Neural cell (in vitro differentiated cells): ENCODE measurements at regions not wholly inside any gene's neighbourhood (a gene's known extent, or its start where the extent isn't known, plus 50 kb on each side); places are given as distances from the start of the nearest gene placed in this dataset.

Experiments
- H2AFZ ChIP-seq: fragments of 200-600, 300-800 bp; sonication (generic), shearing (Covaris generic); 2 replicates; pipeline ENCODE4 v1.6.0; 2014; ENCODE audit warnings: low read depth, mild to moderate bottlenecking, antibody characterized with exemption, low read length, moderate library complexity
- H3F3A ChIP-seq: fragments of 200-600 bp; shearing (Covaris generic); 2 replicates; pipeline ENCODE4 v1.6.1; 2016; ENCODE audit warnings: mild to moderate bottlenecking, moderate library complexity, mixed read lengths, antibody characterized with exemption, low read length; ENCODE audit not compliant: insufficient read depth, poor library complexity, severe bottlenecking
- H3K27ac ChIP-seq: fragments of 200-600, 300-800 bp; sonication (generic), shearing (Covaris generic); 2 replicates; pipeline ENCODE4 v1.5.1; 2014; ENCODE audit warnings: mild to moderate bottlenecking, low read length, moderate library complexity
- H3K27me3 ChIP-seq: fragments of 300-800, 200-600 bp; sonication (generic), shearing (Covaris generic); 2 replicates; pipeline ENCODE4 v1.6.0; 2014; ENCODE audit warnings: mild to moderate bottlenecking, low read depth, low read length, moderate library complexity; ENCODE audit not compliant: insufficient read depth
- H3K36me3 ChIP-seq: fragments of 300-800, 200-600 bp; sonication (generic), shearing (Covaris generic); 2 replicates; pipeline ENCODE4 v1.5.1; 2014; ENCODE audit warnings: mild to moderate bottlenecking, antibody characterized with exemption, low read length, moderate library complexity; ENCODE audit not compliant: insufficient read depth
- H3K4me2 ChIP-seq: fragments of 300-800, 200-600 bp; sonication (generic), shearing (Covaris generic); 2 replicates; pipeline ENCODE4 v1.6.0; 2014; ENCODE audit warnings: mild to moderate bottlenecking, low read length
- H3K4me3 ChIP-seq: fragments of 300-800, 200-600 bp; sonication (generic), shearing (Covaris generic); 2 replicates; pipeline ENCODE4 v1.5.1; 2014; ENCODE audit warnings: mild to moderate bottlenecking, low read length, moderate library complexity
- H3K79me2 ChIP-seq: fragments of 200-600 bp; shearing (Covaris generic); replicated peaks from 2 replicates; pipeline ENCODE4 v1.6.0; 2014; ENCODE audit warnings: mild to moderate bottlenecking, low read length, moderate library complexity; ENCODE audit not compliant: insufficient read depth
- H3K9ac ChIP-seq: fragments of 300-800, 200-600 bp; sonication (generic), shearing (Covaris generic); 2 replicates; pipeline ENCODE4 v1.6.1; 2016; ENCODE audit warnings: mild to moderate bottlenecking, low read length, mixed read lengths
- H3K9me2 ChIP-seq: fragments of 200-600 bp; shearing (Covaris generic); 2 replicates; pipeline ENCODE4 v1.6.1; 2016; ENCODE audit warnings: mild to moderate bottlenecking, low read length, mixed read lengths; ENCODE audit not compliant: insufficient read depth
- H3K9me3 ChIP-seq: fragments of 200-600, 300-800 bp; sonication (generic), shearing (Covaris generic); 2 replicates; pipeline ENCODE4 v1.6.1; 2016; ENCODE audit warnings: mild to moderate bottlenecking, mixed run types, low read length, moderate library complexity, mixed read lengths
- H4K20me1 ChIP-seq: fragments of 200-600 bp; shearing (Covaris generic); 2 replicates; pipeline ENCODE4 v1.6.1; 2016; ENCODE audit warnings: mild to moderate bottlenecking, mixed run types; ENCODE audit not compliant: insufficient read depth
- CTCF ChIP-seq: fragments of 450-650 bp; IDR thresholded peaks from 2 replicates; pipeline ENCODE4 v1.5.1; 2014; ENCODE audit warnings: antibody characterized with exemption, mild to moderate bottlenecking, moderate library complexity; ENCODE audit not compliant: poor library complexity, severe bottlenecking
- EP300 ChIP-seq: fragments of 450-650 bp; conservative IDR thresholded peaks from 2 replicates; pipeline ENCODE4 v1.6.1; 2014; ENCODE audit warnings: antibody characterized with exemption, mild to moderate bottlenecking, moderate library complexity; ENCODE audit not compliant: poor library complexity, severe bottlenecking
- MXI1 ChIP-seq: fragments of 450-650 bp; conservative IDR thresholded peaks from 2 replicates; pipeline ENCODE4 v1.6.1; 2014; ENCODE audit warnings: antibody characterized with exemption, mild to moderate bottlenecking; ENCODE audit not compliant: poor library complexity, severe bottlenecking
- POLR2AphosphoS5 ChIP-seq: IDR thresholded peaks from 2 replicates; pipeline ENCODE4 v1.6.1; 2012
- RAD21 ChIP-seq: fragments of 450-650 bp; conservative IDR thresholded peaks from 2 replicates; pipeline ENCODE4 v1.6.1; 2014; ENCODE audit warnings: antibody characterized with exemption, mild to moderate bottlenecking, moderate library complexity
- SMC3 ChIP-seq: fragments of 450-650 bp; conservative IDR thresholded peaks from 2 replicates; pipeline ENCODE4 v1.6.1; 2014; ENCODE audit warnings: antibody characterized with exemption, mild to moderate bottlenecking, moderate library complexity; ENCODE audit not compliant: poor library complexity
- TAF1 ChIP-seq: IDR thresholded peaks from 2 replicates; pipeline ENCODE4 v1.6.1; 2012; ENCODE audit warnings: low read depth
- TF ChIP-seq, protein P1 (sequence below): IDR thresholded peaks from 2 replicates; pipeline ENCODE4 v1.6.1; 2012; ENCODE audit warnings: borderline replicate concordance

GRCh38 chr4:144362366-144362765, 221.8 kb upstream of the GYPA start:
- no peaks in the 10 kb centered on the region for H3K79me2 ChIP-seq
- H3K4me2 ChIP-seq = no peak overlapping the region
- TF ChIP-seq MXI1 (no peak), POLR2AphosphoS5 (no peak), SMC3 (no peak), EP300 (no peak)
- no peak overlapping the region for H3K27ac ChIP-seq
- H3K9me3 ChIP-seq = no peaks in the 10 kb centered on the region
- H3K9ac ChIP-seq = no peak overlapping the region
- no peaks in the 10 kb centered on the region for H3F3A ChIP-seq
- no peaks in the 10 kb centered on the region for H3K9me2 ChIP-seq
- H3K27me3 ChIP-seq = peaks cover 7% of the 10 kb centered on the region
- H2AFZ ChIP-seq = no peak overlapping the region
- no peaks in the 10 kb centered on the region for H3K36me3 ChIP-seq
- H3K4me3 ChIP-seq = no peak overlapping the region
- no peaks in the 10 kb centered on the region for H4K20me1 ChIP-seq

- Histone ChIP-seq H3F3A (no peaks in the 10 kb centered on the region), H3K4me2 (no peak overlapping the region), H3K4me3 (no peak overlapping the region), H2AFZ (no peak overlapping the region), H3K9me3 (no peaks in the 10 kb centered on the region), H3K27ac (no peak overlapping the region), H3K27me3 (peaks cover 4% of the 10 kb centered on the region), H4K20me1 (no peaks in the 10 kb centered on the region), H3K9ac (no peak overlapping the region), H3K79me2 (no peaks in the 10 kb centered on the region), H3K9me2 (no peaks in the 10 kb centered on the region), H3K36me3 (no peaks in the 10 kb centered on the region)
- no peak for TF ChIP-seq EP300
- TF ChIP-seq, protein P1, sequence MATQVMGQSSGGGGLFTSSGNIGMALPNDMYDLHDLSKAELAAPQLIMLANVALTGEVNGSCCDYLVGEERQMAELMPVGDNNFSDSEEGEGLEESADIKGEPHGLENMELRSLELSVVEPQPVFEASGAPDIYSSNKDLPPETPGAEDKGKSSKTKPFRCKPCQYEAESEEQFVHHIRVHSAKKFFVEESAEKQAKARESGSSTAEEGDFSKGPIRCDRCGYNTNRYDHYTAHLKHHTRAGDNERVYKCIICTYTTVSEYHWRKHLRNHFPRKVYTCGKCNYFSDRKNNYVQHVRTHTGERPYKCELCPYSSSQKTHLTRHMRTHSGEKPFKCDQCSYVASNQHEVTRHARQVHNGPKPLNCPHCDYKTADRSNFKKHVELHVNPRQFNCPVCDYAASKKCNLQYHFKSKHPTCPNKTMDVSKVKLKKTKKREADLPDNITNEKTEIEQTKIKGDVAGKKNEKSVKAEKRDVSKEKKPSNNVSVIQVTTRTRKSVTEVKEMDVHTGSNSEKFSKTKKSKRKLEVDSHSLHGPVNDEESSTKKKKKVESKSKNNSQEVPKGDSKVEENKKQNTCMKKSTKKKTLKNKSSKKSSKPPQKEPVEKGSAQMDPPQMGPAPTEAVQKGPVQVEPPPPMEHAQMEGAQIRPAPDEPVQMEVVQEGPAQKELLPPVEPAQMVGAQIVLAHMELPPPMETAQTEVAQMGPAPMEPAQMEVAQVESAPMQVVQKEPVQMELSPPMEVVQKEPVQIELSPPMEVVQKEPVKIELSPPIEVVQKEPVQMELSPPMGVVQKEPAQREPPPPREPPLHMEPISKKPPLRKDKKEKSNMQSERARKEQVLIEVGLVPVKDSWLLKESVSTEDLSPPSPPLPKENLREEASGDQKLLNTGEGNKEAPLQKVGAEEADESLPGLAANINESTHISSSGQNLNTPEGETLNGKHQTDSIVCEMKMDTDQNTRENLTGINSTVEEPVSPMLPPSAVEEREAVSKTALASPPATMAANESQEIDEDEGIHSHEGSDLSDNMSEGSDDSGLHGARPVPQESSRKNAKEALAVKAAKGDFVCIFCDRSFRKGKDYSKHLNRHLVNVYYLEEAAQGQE = no peak
- TF ChIP-seq RAD21 = no peak
- no peak for TF ChIP-seq SMC3
Observed at GRCh38 chr4:144363890-144364289, 223.4 kb upstream of the GYPA start.

- H4K20me1 ChIP-seq = no peaks in the 10 kb centered on the region
- H3K9ac ChIP-seq = no peak overlapping the region
- H3K36me3 ChIP-seq = no peaks in the 10 kb centered on the region
- H2AFZ ChIP-seq = no peak overlapping the region
- H3K27me3 ChIP-seq = no peaks in the 10 kb centered on the region
- H3K27ac ChIP-seq = no peak overlapping the region
- no peaks in the 10 kb centered on the region for H3K79me2 ChIP-seq
- no peaks in the 10 kb centered on the region for H3K9me2 ChIP-seq
- no peaks in the 10 kb centered on the region for H3F3A ChIP-seq
- no peak overlapping the region for H3K4me2 ChIP-seq
- no peaks in the 10 kb centered on the region for H3K9me3 ChIP-seq
- no peak for TF ChIP-seq POLR2AphosphoS5
- no peak for TF ChIP-seq EP300
- no peak for TF ChIP-seq CTCF
- no peak for TF ChIP-seq SMC3
- no peak for TF ChIP-seq TAF1
- no peak for TF ChIP-seq MXI1
- no peak overlapping the region for H3K4me3 ChIP-seq
Observed at GRCh38 chr4:144366425-144366824, 225.9 kb upstream of the GYPA start.
